ENCODE measurements at regions not wholly inside any gene's neighbourhood (a gene's known extent, or its start where the extent isn't known, plus 50 kb on each side); places are given as distances from the start of the nearest gene placed in this dataset.

DNA sequence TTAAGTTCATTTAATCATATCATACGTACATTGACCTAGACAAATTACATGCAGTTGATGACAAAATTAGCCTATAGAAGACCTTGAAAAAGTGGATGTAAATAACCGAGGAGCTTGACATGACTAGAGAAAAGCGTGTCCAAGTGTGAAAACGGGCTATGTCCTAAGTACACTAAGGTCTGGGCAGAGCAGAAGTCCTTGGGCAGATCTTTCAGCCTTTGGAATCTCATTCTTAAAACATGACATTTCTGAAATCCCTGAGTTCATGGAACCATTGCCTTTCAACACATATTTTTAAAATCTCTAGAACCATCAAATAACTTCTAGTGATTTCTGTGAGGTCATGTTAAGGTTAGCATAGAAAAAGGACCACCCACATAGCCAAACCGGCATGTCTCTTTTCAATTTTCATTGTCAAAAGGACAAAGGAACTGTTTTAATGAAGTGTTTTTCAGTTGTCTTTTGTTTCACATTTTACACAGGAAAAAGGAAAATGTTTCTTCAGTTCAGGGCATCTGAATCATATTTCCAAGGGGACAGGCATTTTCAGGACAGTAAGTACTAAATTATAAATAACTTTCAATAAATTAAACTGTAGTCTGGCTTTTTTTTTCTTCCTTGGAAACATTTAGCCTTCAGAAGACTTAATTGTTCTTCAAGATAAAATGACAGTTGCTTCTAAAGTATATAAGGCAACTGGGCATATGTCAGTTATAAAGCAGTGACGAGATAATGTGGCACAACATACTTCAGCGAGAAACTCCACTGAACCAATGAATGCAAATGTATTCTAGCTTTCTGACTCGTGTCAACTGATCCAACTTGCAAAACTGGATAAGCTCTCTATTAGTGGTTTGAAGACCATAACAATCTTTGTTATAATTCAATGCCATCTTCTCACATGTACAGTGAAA, 416.8 kb downstream of the NFIB start:
- DNase-seq (ENCODE audit: low read depth): no peak
- TF ChIP-seq, protein P1, sequence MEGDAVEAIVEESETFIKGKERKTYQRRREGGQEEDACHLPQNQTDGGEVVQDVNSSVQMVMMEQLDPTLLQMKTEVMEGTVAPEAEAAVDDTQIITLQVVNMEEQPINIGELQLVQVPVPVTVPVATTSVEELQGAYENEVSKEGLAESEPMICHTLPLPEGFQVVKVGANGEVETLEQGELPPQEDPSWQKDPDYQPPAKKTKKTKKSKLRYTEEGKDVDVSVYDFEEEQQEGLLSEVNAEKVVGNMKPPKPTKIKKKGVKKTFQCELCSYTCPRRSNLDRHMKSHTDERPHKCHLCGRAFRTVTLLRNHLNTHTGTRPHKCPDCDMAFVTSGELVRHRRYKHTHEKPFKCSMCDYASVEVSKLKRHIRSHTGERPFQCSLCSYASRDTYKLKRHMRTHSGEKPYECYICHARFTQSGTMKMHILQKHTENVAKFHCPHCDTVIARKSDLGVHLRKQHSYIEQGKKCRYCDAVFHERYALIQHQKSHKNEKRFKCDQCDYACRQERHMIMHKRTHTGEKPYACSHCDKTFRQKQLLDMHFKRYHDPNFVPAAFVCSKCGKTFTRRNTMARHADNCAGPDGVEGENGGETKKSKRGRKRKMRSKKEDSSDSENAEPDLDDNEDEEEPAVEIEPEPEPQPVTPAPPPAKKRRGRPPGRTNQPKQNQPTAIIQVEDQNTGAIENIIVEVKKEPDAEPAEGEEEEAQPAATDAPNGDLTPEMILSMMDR (IDR thresholded peaks at IDR 0.05; ENCODE audit: control insufficient read depth, extremely low read depth, insufficient read depth): no peak
- no peak overlapping the region for H3K4me3 ChIP-seq (ENCODE audit: low read depth, low read length)

DNA sequence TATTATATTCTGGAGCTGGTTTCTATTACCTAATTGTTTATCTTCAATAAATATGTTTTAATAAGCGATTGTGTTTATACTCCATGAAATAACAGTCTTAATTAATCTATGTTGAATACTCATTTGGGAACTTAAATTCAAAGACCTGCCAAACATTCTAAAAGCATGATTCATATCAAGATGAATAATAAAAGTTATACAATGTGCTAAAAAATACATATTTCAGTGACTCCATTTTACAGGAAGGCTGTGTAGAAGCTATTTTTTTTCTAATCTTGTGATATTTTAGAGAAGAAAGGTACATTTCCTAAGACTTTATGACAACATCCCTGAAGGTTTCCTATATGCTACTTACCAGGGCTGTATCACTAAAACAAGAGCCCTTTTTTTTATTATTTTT, 417.9 kb downstream of the NFIB start:
- no peak for DNase-seq (ENCODE audit: low read depth)
- TF ChIP-seq, protein P1 (IDR thresholded peaks at IDR 0.05; ENCODE audit: control insufficient read depth, extremely low read depth, insufficient read depth): no peak
- no peak overlapping the region for H3K4me3 ChIP-seq (ENCODE audit: low read depth, low read length)

DNA sequence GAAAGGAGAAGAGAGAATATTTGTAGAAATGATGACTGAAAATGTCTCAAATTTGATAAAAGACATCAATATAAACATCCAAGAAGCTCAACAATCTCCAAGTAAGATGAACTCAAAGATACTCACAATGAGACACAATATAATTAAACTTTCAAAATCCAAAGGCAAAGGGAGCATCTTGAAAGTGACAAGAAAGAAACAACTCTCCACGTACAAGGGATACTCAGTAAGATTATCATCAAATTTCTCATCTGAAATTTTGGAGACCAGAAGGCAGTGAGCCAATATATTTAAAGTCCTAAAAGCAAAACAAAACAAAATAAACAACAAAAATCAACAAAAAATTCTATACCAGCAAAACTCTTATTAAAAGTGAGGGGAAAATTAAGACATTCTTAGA, 428.7 kb downstream of the NFIB start:
- no peak for DNase-seq (ENCODE audit: low read depth)
- H3K4me3 ChIP-seq (ENCODE audit: low read depth, low read length): no peak overlapping the region
- TF ChIP-seq, protein P1 (IDR thresholded peaks at IDR 0.05; ENCODE audit: control insufficient read depth, extremely low read depth, insufficient read depth): no peak

DNA sequence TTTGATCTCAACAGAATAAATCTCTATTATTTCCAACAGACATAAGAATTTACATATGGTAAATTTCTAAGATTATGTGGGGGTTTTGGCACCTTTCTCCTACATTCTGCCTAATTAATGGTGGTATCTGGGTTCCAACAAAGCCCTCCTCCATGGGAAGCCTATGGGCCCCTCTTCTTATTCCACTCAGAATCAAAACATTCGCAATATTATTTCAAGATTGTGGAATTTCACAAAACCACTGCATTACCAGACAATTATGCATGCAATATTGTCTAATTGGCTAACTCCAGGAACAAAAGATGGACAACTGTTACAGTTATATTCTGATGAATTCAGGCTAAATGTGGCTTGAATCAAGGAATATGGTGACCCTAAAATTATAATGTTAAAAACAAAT, 434.0 kb downstream of the NFIB start:
- no peak overlapping the region for H3K4me3 ChIP-seq (ENCODE audit: low read depth, low read length)
- DNase-seq (ENCODE audit: low read depth): no peak
- TF ChIP-seq, protein P1 (IDR thresholded peaks at IDR 0.05; ENCODE audit: control insufficient read depth, extremely low read depth, insufficient read depth): no peak

DNA sequence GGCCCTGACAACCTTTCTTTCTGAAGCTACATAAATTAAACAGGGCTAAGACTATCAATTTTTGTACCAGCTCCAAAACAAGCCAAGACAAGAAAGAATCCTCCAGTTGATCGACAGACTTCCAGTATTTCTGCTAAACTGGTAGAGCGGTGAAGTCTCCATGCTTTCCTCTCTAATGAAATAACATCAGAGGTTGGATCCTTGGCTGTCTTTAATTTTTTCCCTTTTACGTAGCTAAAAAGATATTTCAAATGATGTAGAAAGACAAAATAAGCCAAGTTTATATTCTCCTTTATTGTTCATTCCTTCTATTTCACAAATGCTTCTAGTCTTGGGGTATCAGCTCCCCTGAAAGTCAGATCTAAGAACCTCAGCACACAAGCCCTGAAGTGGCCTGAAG, 434.9 kb downstream of the NFIB start:
- TF ChIP-seq, protein P1 (IDR thresholded peaks at IDR 0.05; ENCODE audit: control insufficient read depth, extremely low read depth, insufficient read depth): no peak
- H3K4me3 ChIP-seq (ENCODE audit: low read depth, low read length): no peak overlapping the region
- no peak for DNase-seq (ENCODE audit: low read depth)

DNA sequence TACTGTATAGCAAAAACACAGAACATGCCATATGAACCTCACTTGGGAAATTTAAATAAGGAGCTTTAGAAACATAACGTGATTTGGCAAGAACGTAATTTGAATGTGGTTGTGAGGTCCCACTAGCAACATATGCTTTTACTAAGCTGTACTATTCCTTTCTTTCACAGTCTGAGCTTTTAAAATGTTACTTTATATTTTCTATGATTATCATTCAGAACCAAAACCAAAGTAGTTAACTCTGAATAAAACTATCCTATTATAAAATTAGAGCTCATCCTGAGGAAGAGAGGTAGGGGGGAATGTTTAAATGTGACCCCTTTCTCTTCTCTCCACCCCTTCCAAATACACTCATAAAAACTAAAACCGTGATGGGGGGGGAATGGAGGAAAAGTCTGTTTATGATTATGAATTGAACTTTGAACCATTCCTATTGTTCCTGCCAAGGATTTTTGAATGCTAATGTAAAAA, 435.7 kb downstream of the NFIB start:
- H3K4me3 ChIP-seq (ENCODE audit: low read depth, low read length): no peak overlapping the region
- TF ChIP-seq, protein P1 (IDR thresholded peaks at IDR 0.05; ENCODE audit: control insufficient read depth, extremely low read depth, insufficient read depth): no peak
- no peak for DNase-seq (ENCODE audit: low read depth)
